HCEC 1CT (cell line): ENCODE measurements at regions not wholly inside any gene's neighbourhood (a gene's known extent, or its start where the extent isn't known, plus 50 kb on each side); places are given as distances from the start of the nearest gene placed in this dataset.

ENCODE experiments used
- DNase-seq: peaks from one replicate; pipeline ENCODE4 v3.0.0-alpha.2; 2017

DNA sequence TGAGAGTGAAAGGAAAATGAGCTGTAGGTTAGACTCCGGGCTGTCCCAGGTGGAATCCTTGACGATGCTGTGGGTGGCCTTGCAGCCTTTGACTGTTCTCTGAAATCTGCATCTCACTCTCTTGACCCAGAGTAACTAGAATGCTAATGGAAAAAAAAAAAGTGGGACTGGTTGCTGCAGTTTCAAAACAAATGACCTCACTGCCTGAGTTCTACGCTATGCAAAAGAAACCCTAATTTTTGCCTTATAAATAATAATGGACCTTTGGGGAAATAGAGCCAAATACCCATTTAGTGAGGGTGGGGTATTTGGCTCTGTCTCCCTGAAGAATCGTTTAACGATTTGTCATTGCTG is 309.7 kb upstream of the C2CD4B start:
- no peak for DNase-seq

DNA sequence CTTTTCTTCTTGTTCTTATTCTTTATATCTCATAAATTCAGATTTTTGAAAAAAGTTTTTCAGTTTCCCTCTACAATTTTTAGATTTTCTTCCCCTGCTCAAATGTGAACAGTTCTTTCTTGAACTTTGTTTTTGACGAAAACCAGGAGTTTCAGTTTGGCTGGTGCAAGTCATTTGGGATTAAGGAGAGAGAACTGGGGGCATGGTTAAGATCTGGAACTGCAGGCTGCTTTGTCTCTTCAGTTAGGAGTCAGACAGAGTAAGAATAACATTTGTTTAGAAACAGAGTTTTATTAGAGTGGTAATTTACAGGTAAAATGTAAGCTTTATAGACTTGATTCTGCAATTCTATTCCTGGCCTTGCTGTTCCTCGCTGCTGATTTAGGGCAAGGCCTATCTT is 310.5 kb upstream of the C2CD4B start:
- DNase-seq, result no peak

DNA sequence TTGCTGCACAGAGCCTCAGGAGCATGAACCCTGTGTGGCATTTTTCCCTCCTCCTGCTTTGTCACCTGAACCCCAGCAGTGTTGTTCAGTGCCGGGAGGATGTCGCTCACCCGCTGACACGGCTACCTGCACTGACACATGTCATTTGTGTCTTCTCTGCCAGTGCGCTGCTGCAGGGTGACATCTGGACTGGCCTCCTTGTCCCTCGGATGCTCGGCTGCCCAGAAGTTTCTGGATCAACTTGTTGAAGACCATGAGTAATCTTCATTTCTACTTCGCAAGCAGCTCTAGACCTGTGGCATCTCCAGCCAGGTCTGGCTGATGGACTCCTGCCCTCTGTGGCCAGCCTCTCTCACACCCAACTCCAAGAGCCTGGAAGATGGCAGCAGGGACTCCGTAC is 311.1 kb upstream of the C2CD4B start:
- no peak for DNase-seq

DNA sequence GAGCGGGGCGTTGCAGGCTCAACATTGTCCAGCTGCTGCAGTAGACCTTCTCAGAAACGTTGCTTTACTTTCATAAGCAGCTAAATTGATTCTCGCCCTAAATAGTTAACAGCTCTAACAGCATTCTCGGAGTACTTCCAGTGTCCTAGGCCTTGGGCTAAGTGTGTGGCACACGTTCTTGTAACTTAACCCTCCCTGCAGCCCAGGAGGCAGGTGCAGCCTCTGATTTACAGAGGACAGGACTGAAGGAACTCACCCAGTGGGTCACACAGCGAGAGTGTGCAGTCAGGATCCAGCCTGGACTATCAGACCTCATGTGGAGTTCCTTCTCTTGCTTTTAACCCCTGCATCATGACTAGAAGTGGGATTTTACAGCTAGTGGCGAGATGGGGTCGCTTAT is 312.8 kb upstream of the C2CD4B start:
- DNase-seq, result no peak

DNA sequence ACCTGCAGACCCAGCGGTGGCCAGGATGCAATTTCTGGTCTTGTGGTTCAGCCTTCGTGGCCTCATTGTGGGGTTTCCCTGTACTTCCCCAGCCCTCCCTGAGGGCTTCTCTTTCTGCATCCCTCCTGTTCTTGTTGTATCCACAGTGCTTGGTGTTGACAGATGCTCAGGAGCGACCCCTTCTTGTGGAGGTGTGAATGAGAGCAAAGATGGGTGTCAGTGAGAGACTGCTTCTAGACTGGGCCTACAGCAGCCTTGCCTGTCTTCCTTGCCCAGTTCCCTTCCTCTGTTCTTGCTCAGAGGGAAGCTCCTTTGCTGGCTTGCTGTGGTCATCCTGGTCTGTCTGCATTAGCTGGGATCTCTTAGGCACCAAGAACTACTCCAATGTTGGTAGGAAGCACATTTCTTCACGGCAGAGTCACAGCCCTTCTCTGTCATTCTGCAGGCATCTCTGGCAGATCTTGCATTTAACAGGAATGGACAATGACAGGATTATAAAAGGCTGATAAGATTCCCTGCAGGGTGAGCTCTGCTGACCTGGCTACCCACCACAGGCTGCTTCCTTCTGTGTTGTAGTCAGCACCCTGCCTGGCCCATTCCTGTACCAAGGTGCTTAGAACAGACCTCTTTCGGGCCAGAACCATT is 317.8 kb upstream of the C2CD4B start:
- peak; percentile 32 for DNase-seq

DNA sequence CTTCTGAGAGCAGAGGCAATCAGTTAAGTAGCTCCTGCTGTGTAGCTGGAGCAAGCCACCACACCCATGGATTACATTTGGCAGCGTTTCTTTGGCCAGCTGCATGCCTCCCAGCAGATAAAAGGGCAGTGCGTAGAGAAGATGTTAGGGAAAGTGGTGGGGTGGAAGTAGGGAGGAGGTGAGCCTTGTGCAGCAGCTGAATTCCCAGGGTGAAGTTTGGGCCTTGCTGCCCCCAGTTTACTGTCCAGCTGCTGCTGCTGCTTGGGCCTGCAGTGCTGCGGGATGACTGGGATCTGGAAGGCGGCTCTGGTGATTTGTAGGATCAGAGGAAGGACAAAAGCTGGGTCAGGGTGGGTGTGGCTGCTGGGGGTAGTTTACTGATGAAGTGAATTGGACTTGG is 318.7 kb upstream of the C2CD4B start:
- no peak for DNase-seq

DNA sequence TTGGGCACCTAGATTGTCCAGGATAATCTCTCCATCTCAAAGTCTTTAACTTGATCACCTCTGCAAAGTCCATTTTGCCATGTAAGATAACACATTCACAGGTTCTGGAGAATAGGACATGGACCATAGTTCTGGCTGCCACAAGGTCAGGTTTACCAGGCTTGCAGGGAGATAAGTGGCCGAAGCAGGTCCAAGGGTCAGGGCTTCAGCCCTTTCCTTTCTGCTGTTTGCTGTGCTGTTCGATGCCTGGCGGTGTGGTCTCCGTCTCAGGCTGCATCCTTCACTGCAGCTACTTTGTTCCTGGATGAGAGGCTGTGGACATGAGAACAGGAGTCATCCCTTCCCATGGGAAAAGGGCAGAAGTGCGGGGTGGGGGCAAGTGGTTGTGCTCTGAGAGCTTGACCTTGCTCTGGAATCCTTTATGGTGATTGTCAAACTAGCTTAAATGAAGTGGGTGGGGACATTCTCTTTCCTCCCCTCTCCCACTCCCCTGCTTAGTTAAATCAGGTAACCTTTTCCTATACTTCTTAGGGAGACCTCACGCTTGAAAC is 320.2 kb upstream of the C2CD4B start:
- no peak for DNase-seq

DNA sequence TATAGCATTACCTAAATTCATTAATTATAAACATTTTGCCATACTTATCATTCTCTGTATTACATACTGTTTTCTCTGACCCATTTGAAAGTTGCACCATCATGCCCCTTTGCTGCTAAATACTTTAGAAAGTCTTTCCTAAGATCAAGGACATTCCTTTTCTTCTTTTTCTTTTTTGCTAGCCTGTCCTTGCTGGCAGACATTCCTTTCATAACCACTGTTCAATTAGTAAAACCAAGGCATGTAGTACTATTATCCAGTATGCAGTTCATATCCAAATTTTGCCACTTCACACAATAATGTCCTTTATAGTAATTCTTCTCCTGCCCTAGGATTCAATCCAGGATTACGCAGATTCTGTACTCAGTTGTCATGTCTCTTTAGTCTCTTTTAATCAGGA is 321.0 kb upstream of the C2CD4B start:
- no peak for DNase-seq

DNA sequence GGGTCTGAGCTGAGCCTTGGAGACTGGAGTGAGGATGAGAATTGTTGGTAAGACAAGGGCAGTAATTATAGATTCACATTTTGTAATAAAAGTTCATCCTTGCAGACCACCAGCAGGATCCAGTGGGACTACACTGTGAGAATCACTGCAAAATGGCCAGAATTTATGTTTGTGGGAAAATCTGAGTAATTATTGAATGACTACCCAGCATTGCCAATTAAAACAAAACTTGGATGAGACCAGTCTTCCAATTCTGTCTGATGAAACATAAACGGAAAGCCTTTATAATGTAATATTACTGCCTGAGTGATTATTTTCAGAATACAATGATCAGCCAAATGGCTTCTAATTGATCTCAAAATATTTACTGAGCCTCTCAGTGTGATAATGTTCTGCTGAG is 323.3 kb upstream of the C2CD4B start:
- DNase-seq, result no peak

DNA sequence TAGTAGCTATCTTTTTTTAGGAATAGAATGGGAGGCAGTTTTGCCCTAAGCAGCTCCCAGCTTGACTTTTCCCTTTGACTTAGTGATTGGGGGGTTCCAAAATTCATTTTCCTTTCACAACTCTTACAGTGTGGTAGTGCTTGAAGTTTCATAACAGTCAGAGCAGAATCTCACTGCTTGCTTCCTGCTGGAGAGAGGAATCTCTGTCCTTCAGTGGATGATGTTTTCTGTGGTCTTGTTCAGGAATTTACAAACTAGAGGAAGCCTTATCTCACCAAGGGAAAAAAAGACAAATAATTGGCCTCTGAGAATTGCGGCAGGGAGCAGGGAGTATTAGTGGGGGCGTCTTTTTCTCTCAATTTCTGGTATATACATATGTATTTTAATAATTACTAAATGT is 326.6 kb upstream of the C2CD4B start:
- no peak for DNase-seq

DNA sequence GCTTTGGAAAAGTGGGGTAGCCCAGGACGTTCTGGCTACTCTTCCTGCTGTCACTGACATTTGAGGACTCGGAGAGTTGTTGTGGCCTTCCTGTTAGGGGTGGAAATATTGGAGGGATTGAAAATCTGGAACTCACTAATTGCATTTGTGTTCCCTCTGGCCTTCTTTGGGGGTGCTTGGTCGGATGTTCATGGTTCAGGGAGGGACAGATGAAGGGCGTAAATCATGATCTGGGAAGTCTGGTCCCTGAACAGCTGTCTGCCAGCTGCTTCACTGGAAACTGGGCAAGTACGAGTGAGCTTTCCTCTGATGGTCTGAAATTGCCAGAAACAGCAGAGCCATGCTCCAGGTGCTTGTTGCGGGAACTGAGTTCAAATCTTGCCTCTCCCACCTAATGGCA is 327.8 kb upstream of the C2CD4B start:
- DNase-seq, result no peak

DNA sequence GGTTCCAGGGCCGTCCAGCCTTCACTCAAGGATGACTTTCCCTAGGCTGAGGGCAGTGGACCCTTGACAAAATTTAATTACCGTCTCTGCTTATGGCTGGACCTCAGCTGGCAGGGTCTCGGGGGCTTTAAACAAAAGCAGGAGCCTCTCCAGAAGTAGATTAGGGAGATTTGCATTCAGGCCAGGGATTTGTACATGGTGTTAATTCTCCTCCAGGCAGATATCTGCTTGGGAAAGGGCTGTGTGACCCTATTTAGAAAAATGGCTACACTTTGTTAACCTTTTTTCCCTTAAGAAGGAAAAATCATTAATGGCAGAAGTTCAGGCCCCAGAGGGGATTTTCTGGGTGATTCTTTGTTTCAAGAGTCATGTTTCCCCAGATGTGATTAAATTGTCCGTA is 329.1 kb upstream of the C2CD4B start:
- DNase-seq, result no peak

DNA sequence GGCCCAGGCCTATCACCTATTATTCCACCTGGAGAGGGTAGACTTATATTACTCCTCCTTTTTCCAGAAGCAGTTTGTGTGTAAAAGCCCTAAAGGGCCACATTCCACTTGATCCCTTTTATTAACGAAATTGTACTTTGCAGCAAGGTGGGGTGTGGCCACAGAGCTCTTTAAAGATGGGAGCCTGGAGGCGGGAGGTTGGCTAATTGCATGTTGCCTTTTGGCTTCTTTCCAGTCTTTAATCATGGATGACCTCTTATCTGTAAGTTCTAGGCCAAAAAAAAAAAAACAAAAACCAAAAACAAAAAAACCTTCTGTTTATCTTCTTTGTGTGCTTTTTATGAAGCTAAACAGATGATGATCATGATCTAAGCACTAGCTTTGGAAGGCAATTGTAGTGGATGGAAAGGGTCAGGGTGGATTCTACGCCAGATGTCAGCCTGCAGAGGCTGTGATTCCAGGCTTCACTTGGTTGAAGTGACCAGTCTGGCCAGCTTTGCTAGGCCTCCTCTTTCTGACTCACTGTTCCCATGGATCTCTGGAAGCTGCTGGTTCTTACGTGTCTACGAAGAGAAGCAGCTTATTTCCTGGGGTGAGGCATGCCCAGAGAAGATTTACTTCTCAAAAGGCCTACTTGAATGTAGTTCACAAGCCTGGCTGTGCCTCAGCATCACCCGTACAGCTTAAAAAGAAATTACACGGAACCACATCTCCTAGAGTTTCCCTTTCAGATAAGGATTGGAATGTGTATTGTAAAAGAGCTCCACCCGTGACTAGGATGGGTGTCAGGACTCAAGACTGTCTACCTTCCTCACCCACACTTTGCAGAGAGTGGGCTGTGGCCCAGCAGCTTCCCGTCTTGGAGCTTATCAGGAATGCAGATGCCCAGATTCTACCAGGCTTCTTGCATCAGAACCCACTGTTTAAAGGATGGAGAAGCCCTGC is 330.9 kb upstream of the C2CD4B start:
- DNase-seq, result peak; percentile 93

DNA sequence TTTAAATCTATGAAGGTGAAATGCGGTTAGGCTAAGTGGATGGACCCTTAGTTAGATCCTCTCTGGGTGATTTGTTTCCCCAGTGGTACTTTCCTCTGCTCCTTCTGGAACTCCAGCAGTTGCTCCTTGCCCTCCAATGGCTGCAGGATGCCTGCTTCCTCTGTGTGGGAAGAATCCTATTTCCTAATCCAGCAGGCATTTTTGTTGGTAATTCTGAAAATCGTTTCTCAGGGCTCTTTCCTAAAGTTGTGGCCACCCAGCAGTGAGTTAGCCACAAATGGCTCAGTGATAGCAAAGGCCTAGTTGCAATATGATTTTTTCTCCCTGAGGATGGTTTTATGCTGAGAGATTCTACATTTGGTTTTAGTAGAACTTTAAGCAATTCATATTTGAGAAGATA is 332.3 kb upstream of the C2CD4B start:
- DNase-seq, result peak; percentile 16

DNA sequence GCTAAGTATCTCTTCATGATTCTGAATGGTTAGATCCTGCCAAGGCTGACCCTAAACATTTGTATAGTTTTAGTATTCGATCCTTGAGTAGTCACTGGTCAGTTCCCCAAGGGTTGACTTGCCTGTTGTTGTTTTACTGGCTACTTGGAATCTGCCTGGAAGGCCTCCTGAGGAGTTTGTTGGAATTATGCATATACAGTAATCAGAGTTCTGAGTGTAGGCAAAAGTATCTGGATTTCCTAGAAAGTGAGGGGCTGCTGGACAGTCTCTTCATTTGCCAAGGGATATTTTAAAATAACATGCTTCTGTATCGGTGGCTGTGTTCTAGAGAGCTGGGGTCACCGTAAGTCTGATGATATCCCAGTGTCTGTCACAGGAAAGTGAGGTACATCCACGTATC is 333.2 kb upstream of the C2CD4B start:
- no peak for DNase-seq

DNA sequence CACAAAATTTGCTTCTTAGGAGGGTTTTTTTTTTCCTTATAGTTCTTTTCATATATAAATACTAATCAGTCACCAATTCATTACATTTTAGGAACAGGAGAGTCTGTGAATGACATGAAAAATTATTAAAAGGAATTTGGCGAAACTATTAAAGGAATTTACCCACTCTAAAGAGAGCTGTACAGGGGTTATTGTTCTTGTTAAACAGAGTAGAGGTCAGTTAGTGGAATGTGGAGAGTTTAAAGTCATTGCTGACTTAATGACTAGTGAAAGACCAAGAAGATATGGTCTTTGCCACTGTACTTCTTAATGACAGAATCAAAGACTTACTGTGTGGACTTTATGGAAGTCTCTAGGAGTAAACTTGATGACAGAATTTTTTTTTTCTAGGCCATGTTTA is 333.6 kb upstream of the C2CD4B start:
- no peak for DNase-seq

DNA sequence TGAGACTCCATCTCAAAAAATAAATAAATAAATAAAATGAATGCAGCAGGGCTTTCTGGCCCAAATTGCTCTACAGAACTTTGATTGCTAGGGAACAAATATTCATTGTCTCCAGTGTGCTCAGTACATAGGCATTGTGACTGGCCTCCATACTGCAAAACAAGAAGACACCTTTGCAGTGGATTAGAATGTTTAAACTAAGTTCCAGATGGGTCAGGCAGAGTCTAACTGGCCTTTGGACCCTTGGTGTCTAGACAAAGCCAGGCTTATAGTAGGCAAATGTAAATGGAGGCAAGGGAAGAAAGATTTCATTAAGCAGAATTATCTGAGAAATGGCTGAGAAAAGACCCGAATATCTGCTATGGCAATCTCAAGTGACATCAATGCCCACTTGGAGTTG is 335.2 kb upstream of the C2CD4B start:
- no peak for DNase-seq

DNA sequence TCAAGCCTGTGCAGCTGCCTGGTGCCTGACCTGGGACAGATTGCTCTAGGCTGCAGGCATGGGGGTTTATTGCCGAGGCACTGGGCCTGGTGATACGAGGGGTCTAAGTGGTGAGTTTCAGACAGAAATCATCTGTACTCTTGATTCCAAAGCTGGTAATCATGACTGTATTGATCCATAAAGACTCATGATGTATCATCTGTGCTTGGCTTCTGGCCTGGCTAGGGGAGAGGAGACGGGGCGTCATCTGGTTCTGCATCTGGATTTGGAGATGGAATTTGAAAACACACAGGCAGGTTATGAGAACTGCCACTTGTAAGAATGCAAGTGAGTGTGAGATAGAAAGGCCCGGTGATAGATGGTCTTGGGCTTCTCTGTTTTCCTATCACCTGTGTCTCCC is 337.4 kb upstream of the C2CD4B start:
- peak; percentile 51 for DNase-seq

DNA sequence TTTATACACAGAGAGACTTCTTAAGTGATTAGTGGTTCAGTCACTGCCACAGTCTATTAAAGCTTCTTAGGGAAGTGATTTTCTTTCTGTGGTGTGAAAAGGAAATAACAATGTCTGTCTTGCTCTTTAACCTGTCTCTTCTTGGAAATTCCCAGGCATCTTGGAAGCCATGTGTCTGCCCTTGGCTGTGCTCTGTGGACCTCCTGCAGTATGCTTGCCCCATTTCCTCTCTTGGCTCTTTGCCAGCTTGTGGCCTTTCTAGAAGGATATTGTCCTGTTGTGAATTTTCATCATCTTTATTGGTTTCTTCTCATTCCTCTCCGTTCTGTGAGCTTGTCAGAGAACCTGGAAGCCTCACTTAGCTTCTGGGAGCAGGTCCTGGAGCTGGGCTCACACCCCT is 338.4 kb upstream of the C2CD4B start:
- DNase-seq, result peak; percentile 9

DNA sequence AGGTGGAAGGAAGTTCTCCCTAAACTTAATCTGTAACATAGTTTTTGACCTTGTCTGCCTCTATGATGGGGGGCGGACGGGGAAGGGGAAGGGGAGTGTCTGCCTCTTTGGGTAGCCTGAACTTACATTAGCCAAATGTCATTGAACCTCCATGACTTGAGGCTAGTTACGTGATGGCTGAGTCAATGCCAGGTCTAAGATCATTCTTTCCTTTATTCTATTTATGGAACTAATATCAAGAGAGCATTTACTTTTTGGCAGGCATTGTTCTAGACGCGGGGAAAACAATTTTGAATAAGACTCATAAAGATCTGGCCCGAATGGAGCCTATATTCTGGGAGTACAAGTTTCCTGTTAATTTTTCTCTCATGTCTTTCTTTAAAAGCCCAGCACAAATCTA is 340.7 kb upstream of the C2CD4B start:
- peak; percentile 13 for DNase-seq

DNA sequence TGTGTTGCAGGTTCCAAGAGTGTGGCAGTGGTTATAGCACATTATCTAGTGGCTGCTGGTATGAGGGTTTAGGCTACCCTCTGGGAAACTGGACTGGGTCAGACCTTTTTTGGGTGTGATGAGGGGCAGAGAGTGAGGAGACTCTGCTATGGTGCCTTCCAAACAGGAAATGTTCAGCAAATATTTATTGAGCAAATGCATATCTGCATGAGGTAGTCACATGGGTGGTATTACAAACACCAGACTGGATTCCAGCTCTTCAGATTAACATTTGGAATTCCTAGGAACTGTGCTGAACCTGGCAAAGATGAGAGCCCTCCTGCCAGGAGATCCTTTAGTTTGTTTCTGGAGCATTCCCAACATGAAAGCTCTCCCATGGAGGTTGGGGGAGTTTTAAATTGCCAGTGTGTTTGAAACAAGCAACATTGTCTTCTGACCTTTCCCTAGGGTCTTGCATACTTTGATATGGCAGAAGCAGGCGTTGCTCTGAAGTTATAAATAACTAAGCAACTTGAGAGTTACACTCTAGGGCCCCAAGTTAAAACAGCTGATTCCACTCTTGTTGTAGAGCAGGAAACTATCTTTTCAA is 341.2 kb upstream of the C2CD4B start:
- DNase-seq, result peak; percentile 90

DNA sequence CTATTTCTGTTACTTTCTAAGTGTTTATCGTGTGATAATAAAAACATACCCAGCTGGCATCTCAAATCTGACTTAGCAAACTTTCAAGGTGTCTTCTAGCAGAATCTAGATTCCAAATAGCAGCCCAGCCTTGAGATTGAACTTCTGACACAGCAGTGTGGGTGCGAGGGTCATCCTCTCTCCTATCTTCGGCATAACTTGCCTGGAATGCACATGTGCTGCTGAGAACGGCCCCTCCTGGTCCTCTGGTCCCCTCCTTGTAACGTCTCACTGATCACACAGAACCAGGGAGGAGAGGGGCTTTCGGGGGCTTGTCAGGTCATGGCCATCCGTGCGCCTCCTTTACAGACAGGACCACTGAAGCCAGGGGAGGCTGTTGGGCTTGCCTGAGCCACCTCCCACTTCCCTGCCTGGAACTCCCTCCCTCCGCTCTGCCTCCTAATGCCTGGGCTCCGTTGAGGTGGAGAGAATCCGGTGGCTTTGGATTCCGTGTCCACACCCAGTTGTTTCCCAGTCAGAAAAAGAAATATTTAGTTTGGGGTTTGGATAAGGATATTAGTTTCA is 344.4 kb upstream of the C2CD4B start:
- DNase-seq, result no peak

DNA sequence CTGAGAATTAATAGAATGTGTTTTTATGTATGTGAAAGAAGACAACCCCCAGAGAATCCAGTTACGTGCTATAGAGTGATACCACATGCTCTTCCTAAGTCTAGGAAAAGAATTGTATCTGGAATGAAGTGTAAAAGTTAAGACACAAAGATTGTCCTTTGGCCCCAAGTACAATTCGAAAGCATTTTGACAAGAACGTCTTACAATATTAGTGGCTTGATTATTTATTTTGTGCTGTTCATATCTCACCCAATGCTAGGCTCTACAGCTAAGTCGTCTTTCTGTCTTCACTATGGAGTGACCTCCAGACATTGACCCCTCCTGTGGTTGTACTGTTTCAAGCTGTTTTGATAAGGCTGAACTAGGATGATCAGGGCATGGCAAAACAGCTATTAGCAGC is 345.7 kb upstream of the C2CD4B start:
- no peak for DNase-seq

DNA sequence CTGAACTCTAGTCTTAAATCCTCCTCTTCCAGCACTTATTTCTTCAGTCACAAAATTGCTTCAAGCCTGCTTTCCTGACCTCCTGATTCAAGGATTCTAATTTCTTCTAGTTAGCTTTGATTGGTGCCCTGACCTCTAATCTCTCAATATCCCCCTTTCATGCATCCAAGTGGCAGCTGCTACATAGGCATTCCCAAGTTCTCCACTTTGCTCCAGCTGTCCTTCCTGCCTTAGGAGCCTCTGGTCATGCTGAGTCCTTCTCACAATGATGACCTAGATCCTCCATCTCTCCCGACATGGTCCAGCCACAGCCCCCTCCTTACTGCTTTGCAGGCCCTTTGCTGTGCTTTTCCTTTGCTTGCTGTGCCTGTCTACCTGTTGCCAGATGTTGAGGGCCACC is 347.8 kb upstream of the C2CD4B start:
- DNase-seq, result no peak
